ENCODE measurements at regions not wholly inside any gene's neighbourhood (a gene's known extent, or its start where the extent isn't known, plus 50 kb on each side); places are given as distances from the start of the nearest gene placed in this dataset.
A peak's percentile ranks its signal among the peaks of the same experiment; 100 is the strongest.
"Not testable (repeated sequence)": the region's sequence is repeated elsewhere in the genome, so short reads cannot be mapped to it uniquely, and the experiment has no call there.

GRCh38 chr1:221478050-221478949 is 263.6 kb downstream of the DUSP10 start:
- DNase-seq: peak in 1 of 2 donors; percentile 35

- no peak for DNase-seq
Observed at GRCh38 chr1:221487781-221488524, 253.9 kb downstream of the DUSP10 start.

GRCh38 chr1:221488550-221488949 is 253.3 kb downstream of the DUSP10 start:
- no peak for DNase-seq

DNA sequence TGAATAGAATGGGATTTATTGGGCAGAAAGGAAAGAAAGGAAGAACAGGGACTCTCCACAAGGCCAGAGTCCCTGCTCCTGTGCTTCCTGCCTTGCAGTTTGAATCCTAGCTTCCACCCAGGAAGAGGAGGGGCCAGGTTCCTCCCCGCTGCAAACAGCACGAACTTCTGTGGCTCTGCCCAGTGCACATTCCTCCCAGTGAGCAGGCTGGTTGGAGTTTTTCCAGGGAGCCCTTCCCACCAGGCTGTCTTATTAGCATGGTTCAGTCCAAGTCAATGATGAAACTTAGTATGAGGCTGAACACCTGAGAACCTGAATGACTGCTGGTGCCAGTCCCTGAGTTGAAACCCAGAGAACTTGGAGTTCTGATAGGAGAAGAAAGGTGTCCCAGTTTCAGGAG is 247.2 kb downstream of the DUSP10 start:
- DNase-seq: no peak

DNA sequence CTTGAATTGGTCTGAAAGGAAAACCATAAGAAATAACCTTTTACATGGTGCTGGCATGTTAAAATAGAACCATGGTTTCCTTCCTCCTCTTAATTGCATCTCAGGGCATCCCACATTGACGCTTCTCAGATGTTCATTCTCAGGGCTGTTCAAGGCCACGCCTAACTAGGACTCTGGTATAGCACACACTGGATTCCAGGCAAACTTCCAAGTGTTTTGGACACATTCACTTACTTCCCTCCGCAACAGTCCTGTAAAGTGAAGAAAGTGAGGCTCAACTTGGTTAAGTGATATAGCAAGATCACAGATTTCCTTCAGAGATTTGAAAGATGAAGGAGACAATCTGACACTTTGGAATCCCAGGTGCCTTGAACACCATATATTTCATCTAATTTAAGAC is 244.8 kb downstream of the DUSP10 start:
- DNase-seq: no peak

GRCh38 chr1:221503268-221503667 is 238.6 kb downstream of the DUSP10 start:
- DNase-seq: no peak

DNA sequence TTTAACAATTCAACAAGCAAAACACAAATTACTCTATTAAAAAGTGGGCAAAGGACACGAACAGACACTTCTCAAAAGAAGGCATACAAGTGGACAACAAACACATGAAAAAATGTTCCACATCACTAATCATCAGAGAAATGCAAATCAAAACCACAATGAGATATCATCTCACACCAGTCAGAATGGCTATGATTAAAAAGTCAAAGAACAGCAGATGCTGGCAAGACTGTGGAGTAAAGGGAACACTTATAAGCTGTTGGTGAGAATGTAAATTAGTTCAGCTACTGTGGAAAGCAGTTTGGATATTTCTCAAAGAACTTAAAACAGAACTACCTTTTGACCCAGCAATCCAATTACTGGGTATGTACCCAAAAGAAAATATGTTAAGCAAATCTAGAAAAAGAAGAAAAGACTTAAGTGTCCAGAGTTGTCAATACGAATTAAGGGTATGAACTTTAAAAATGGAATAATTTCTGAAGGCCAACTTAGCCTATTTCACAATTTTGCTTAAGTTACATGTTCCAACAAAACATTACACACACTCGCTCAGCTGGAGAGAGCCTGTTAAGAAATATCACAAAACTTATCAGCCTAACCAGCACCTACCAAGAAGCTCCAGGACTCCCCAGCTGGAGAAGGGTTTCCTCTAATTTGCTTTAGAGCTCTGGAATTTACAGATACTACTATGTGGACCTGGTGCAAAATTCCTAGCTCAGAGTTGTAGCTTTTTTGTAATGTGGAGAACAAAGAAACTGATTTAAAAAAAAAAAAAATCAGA is 232.1 kb downstream of the DUSP10 start:
- no peak for DNase-seq

- DNase-seq: no peak
Observed at GRCh38 chr1:221510793-221511503, 230.9 kb downstream of the DUSP10 start.

DNA sequence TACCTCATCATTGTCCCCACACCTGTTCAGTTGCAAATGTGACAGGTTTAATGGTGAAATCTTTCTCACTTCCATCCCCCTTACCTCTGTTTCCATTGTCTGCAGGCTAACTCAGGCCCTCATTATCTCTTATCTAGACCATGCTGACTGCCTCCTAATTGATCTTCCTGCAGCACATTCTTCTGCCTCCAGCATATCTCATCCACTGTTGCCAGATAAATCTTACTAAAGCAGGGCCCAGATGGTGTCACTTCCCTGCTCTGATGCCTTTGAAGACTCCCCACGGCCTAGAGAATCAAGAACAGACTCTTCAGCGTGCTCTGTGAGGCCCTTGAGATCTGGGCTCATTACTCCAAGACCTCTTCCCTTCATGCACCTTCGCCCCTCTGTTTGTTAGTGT is 230.1 kb downstream of the DUSP10 start:
- no peak for DNase-seq

- DNase-seq: no peak
Observed at GRCh38 chr1:221514806-221515205, 227.1 kb downstream of the DUSP10 start.

- DNase-seq: no peak
Observed at GRCh38 chr1:221515496-221515895, 226.4 kb downstream of the DUSP10 start.

GRCh38 chr1:221517961-221518360 is 223.9 kb downstream of the DUSP10 start:
- no peak for DNase-seq

DNA sequence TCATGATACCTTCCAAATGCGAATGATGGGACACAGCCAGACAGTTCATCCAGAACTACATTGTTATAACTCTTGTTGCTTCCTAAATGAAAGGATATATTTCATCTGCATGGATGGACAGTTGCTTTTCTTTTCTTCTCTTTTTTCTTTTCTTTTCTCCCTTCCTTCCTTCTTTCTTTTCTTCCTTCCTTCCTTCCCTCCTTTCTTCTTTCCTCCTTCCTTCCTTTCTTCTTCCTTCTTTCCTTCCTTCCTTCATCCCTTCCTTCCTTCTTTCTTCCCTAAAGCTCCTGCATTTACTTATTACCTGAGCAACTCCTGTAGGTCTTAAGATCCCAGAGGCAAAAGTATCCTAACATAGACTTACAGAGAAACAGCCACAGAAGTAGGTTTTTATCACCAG is 221.6 kb downstream of the DUSP10 start:
- no peak for DNase-seq

DNA sequence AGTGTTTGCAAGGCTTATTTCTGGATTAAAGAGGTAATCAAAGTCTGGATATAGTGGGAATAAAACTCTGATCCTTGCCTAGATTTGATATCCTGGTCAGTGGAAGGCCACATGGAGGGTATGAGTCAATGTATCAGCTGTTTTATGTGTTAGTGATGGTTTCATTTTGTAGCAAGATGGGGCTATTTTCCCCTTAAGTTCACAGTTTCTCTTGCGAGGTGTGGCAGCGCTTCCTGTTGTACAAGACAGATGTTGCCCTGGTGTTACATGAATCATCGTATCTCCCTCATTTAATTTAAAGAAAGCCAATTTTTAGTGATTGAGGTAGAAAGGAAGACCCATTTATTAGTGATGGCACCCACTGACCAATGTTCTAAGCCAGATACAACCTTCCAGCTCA is 220.2 kb downstream of the DUSP10 start:
- DNase-seq: no peak

DNA sequence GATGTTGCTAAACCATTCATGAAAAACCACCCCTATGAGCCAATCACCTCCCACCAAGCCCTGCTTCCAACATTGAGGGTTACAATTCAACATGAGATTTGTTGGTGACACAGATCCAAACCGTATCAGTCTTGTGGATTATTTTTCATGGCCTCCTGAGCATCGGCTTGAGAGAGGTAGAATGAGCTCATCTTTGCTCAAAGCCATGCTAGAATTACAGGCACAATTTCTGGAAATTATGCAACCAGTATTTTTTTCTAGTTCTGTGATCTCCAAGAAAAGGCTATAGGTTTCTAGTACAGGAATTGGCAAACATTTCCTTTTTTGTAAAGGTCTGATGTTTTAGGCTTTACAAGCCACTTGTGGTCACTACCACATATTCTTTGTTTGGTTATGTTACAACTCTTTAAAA is 219.4 kb downstream of the DUSP10 start:
- DNase-seq: no peak

DNA sequence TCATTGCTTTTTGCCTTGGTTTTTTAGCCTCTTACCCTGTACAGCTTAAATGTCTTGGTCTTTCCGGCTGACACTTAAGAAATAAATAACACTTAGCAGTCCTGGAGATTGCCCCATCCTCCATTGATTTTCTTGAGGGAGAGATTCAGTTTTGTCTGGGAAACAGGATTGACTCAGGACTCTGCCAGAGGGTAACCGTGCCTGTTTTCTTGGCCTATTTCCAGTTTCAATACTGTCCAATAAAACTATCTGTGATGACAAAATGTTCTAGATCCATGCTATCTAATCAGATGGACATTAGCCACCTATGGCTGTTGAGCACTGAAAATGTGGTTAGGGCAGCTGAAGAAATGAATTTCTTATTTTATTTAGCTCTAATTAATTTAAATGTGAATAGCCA is 216.1 kb downstream of the DUSP10 start:
- no peak for DNase-seq

DNA sequence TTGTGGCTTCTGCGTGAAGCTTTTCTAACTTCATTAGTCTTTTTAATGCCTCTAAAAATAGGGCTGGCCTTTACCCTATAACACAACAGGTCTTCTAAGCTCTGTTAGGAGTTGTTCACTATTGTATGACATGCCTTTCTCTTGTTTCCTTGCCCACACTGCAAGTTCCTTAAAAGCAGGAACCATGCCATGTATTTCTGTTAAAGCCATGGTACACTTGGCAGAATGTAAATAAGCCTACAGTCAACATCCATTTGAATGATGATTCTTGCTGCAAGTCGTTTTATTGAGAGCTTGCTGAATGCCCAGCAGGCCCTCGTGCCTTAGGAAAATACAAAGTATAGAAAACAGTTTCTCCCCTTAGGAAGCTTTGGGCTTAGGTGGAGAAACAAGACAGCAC is 214.6 kb downstream of the DUSP10 start:
- DNase-seq: no peak

DNA sequence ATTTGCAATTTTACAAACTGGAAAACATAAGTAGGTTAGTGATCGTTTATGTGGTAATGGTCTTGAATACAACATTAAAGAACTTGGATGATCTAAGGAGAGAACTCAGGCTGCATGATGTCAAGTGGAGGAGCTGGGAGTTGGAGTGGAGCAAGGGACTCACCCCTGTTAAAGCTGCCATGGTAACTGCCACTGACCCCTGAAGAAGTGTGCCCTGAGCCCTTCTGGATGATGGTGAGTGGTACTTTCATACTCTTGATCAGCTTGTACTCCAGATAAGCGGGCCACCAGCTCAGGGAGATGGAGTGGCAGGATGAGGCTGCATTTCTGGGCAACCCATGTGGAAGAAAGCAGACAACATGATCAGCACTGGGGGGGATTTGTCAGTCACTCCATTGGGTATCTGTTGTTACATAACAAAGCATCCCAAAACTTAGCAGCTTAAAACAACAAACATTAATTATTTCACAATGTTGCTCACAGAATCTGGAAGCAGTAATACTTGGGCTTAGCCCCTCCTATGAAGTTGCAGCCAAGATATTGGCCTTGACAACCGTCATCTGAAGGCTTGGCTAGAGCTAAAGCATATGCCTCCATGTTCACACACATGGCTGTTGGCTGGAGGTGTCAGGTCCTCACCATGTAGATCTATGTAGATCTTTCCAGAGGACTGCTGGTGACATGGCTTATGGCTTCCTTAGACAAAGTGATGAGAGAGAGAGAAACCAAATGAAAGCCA is 213.8 kb downstream of the DUSP10 start:
- DNase-seq: no peak

GRCh38 chr1:221530159-221530558 is 211.7 kb downstream of the DUSP10 start:
- not testable (repeated sequence) for DNase-seq

- DNase-seq: no peak
Observed at GRCh38 chr1:221530791-221531190, 211.1 kb downstream of the DUSP10 start.

DNA sequence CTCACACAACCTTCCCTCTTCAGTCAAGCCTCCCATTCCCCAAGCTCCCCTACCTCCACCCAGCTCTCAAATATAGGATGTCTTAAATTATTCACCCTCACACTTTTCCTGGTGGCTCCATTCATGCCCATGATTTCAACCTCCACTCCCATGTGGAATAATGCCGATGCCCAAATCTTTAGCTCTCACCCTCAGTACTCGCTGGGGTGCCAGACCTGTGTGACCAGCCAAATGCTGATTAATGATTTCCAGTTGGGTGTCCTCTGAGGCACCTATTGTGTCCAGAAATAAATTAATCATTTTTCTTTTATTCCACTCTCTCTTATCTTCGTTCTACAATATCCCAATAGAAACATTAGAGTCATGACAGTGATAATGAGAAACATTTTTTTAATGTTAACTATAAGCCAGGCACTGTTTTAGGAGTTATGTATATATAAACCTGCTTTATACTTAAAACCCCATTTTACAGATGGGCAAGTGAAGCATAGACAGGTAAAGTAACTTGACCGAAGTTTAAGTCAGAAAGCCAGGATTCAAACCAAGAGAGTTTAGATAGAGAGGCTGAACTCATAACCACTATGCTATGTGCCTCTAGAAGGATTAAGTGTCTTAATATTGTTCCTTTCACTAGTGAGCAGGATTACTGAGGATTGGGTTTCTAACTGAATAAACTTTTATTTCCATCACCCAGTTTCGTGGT is 209.7 kb downstream of the DUSP10 start:
- DNase-seq: no peak
